ENCODE measurements at regions not wholly inside any gene's neighbourhood (a gene's known extent, or its start where the extent isn't known, plus 50 kb on each side); places are given as distances from the start of the nearest gene placed in this dataset.

- no peak for DNase-seq
Measured at GRCh38 chr18:78080081-78080480, 830.4 kb downstream of the GALR1 start.

GRCh38 chr18:78080761-78081160 lies 831.1 kb downstream of the GALR1 start:
- no peak for DNase-seq

GRCh38 chr18:78082816-78083215 lies 833.2 kb downstream of the GALR1 start:
- DNase-seq = no peak

GRCh38 chr18:78085241-78086185 lies 835.9 kb downstream of the GALR1 start:
- DNase-seq = no peak

GRCh38 chr18:78086931-78087330 lies 837.3 kb downstream of the GALR1 start:
- no peak for DNase-seq

- no peak for DNase-seq
Measured at GRCh38 chr18:78087338-78087737, 837.7 kb downstream of the GALR1 start.

GRCh38 chr18:78090584-78090983 lies 840.9 kb downstream of the GALR1 start:
- DNase-seq = no peak

GRCh38 chr18:78092901-78093300 lies 843.3 kb downstream of the GALR1 start:
- DNase-seq = no peak

GRCh38 chr18:78099979-78100588 lies 850.4 kb downstream of the GALR1 start:
- no peak for DNase-seq

GRCh38 chr18:78101091-78101490 lies 851.4 kb downstream of the GALR1 start:
- DNase-seq = no peak

- no peak for DNase-seq
Measured at GRCh38 chr18:78102135-78102534, 852.5 kb downstream of the GALR1 start.

GRCh38 chr18:78105611-78106010 lies 856.0 kb downstream of the GALR1 start:
- no peak for DNase-seq

GRCh38 chr18:78106946-78107345 lies 857.3 kb downstream of the GALR1 start:
- DNase-seq = no peak

- DNase-seq = no peak
Measured at GRCh38 chr18:78107363-78107762, 857.7 kb downstream of the GALR1 start.

- no peak for DNase-seq
Measured at GRCh38 chr18:78108554-78108953, 858.9 kb downstream of the GALR1 start.

- DNase-seq = no peak
Measured at GRCh38 chr18:78113136-78113939, 863.7 kb downstream of the GALR1 start.

GRCh38 chr18:78113940-78114251 lies 864.2 kb downstream of the GALR1 start:
- no peak for DNase-seq

- no peak for DNase-seq
Measured at GRCh38 chr18:78115896-78116561, 863.6 kb upstream of the SALL3 start.

- no peak for DNase-seq
Measured at GRCh38 chr18:78123144-78123909, 856.3 kb upstream of the SALL3 start.

- no peak for DNase-seq
Measured at GRCh38 chr18:78123926-78124797, 855.5 kb upstream of the SALL3 start.

GRCh38 chr18:78125206-78125896 lies 854.3 kb upstream of the SALL3 start:
- DNase-seq = no peak

Measured in fibroblast of skin of right biceps (primary cell).